B cell (primary cell): ENCODE measurements at regions not wholly inside any gene's neighbourhood (a gene's known extent, or its start where the extent isn't known, plus 50 kb on each side); places are given as distances from the start of the nearest gene placed in this dataset.

Experiments used
- ATAC-seq: fragments of 200-7000 bp; cut with Tn5 transposase; one replicate; pipeline ENCODE4 v1.10.0; 2021; ENCODE audit warnings: low read depth, mild to moderate bottlenecking, moderate number of reproducible peaks, moderate library complexity
- CTCF ChIA-PET: fragments of 350-600 bp; sonication (Branson Sonifier 250); formaldehyde crosslinking; loops from one replicate; lab custom pipeline; 2021; ENCODE audit warnings: antibody characterized with exemption, inconsistent platforms; lab: Charles Lee
- POLR2A ChIA-PET: fragments of 350-600 bp; sonication (Branson Sonifier 250); formaldehyde crosslinking; loops from one replicate; lab custom pipeline; 2021; ENCODE audit warnings: antibody characterized with exemption; lab: Charles Lee
- DNase-seq: peaks from one replicate; pipeline ENCODE4 v3.0.0; 2013
- H2AFZ ChIP-seq: 2 replicates; pipeline ENCODE4 v1.6.1; 2012; ENCODE audit warnings: mild to moderate bottlenecking, low read depth, low read length; ENCODE audit not compliant: insufficient read depth, poor library complexity, severe bottlenecking
- H3K27ac ChIP-seq, 2 donors: 1 replicate in 1 of 2; 2 replicates in 1 of 2; pipeline ENCODE4 v1.5.1; 2012 to 2013; ENCODE audit warnings: low read length in 2 of 2, mild to moderate bottlenecking in 2 of 2, moderate library complexity in 1 of 2
- H3K27me3 ChIP-seq, 4 experiments: fragments of 200-600 bp in 1 of 4; sonication (generic) in 1 of 4; replicated peaks in 1 of 4; 1 replicate in 2 of 4; 2 replicates in 2 of 4; pipeline versions ENCODE4 v1.6.1 to v1.7.0; 2013 to 2016; ENCODE audit warnings: low read length in 3 of 4, mild to moderate bottlenecking in 2 of 4, mixed read lengths in 1 of 4, moderate library complexity in 1 of 4; ENCODE audit not compliant: insufficient read depth in 4 of 4, control insufficient read depth in 3 of 4; ENCODE audit errors: control extremely low read depth in 1 of 4
- H3K36me3 ChIP-seq, 2 experiments: replicated peaks in 1 of 2; 1 replicate in 1 of 2; 2 replicates in 1 of 2; pipeline versions ENCODE4 v1.6.1 to v1.7.1; 2013; ENCODE audit warnings: low read length in 1 of 2; ENCODE audit not compliant: insufficient read depth in 2 of 2, control insufficient read depth in 1 of 2; ENCODE audit errors: control extremely low read depth in 1 of 2, extremely low read depth in 1 of 2
- H3K4me1 ChIP-seq, 2 donors: fragments of 200-600 bp in 1 of 2; sonication (generic) in 1 of 2; 1 replicate in 1 of 2; 2 replicates in 1 of 2; pipeline versions ENCODE4 v1.5.1 to v1.6.1; 2013 to 2017; ENCODE audit warnings: low read length in 2 of 2; ENCODE audit not compliant: control insufficient read depth in 2 of 2, insufficient read depth in 2 of 2
- H3K4me2 ChIP-seq: replicated peaks from 2 replicates; pipeline ENCODE3; 2012; ENCODE audit warnings: mild to moderate bottlenecking, low read depth, low read length; ENCODE audit not compliant: poor library complexity, severe bottlenecking
- H3K4me3 ChIP-seq, 5 experiments: fragments of 200-600 bp in 1 of 5; sonication (generic) in 1 of 5; 1 replicate in 3 of 5; 2 replicates in 2 of 5; pipeline versions ENCODE4 v1.5.1 to v1.7.0; 2011 to 2016; ENCODE audit warnings: low read length in 4 of 5, mild to moderate bottlenecking in 4 of 5, low read depth in 2 of 5, control low read depth in 1 of 5, moderate library complexity in 1 of 5; ENCODE audit not compliant: insufficient read depth in 1 of 5; ENCODE audit errors: control extremely low read depth in 1 of 5, extremely low read depth in 1 of 5
- H3K79me2 ChIP-seq: fragments of 200-600 bp; sonication (generic); one replicate; pipeline ENCODE4 v1.6.0; 2016; ENCODE audit warnings: low read length; ENCODE audit not compliant: control insufficient read depth, insufficient read depth
- H3K9ac ChIP-seq: fragments of 200-600 bp; sonication (generic); 2 replicates; pipeline ENCODE4 v1.6.1; 2017; ENCODE audit warnings: mild to moderate bottlenecking, low read length, moderate library complexity
- H3K9me3 ChIP-seq, 3 donors: one replicate each; pipeline versions ENCODE4 v1.6.1 to v1.7.1; 2013; ENCODE audit warnings: low read length in 2 of 3; ENCODE audit not compliant: control insufficient read depth in 2 of 3, insufficient read depth in 1 of 3; ENCODE audit errors: control extremely low read depth in 1 of 3
- H4K20me1 ChIP-seq: 2 replicates; pipeline ENCODE4 v1.6.0; 2012; ENCODE audit warnings: mild to moderate bottlenecking, low read length; ENCODE audit not compliant: insufficient read depth, control insufficient read depth, poor library complexity, severe bottlenecking
- H3K27ac Mint-ChIP-seq: one replicate; pipeline ENCODE4 v1.8.0; 2021; ENCODE audit warnings: mixed read lengths
- H3K27me3 Mint-ChIP-seq: one replicate; pipeline ENCODE4 v1.8.0; 2021; ENCODE audit warnings: mixed read lengths
- H3K4me1 Mint-ChIP-seq: one replicate; pipeline ENCODE4 v1.8.0; 2021; ENCODE audit warnings: mixed read lengths
- H3K4me3 Mint-ChIP-seq: one replicate; pipeline ENCODE4 v1.8.0; 2021; ENCODE audit warnings: mixed read lengths
- H3K9me3 Mint-ChIP-seq: one replicate; pipeline ENCODE4 v1.8.0; 2022; ENCODE audit warnings: mixed read lengths; ENCODE audit not compliant: insufficient read depth
- CTCF ChIP-seq: fragments of 200-600 bp; IDR thresholded peaks from one replicate; pipeline ENCODE4 v1.8.0; 2022; ENCODE audit warnings: antibody characterized with exemption, mild to moderate bottlenecking
- EZH2 ChIP-seq: IDR thresholded peaks from 2 replicates; pipeline ENCODE4 v1.6.1; 2012; ENCODE audit warnings: borderline replicate concordance, low read depth, mild to moderate bottlenecking, moderate library complexity, low read length; ENCODE audit not compliant: insufficient read depth, poor library complexity, severe bottlenecking
- WGBS: methylation state at CpG from one replicate; pipeline ENCODE4 v1.1.5; 2013; ENCODE audit warnings: missing lambda C conversion rate; ENCODE audit not compliant: insufficient coverage; 5-methylcytosine and 5-hydroxymethylcytosine counted together
- intact Hi-C: fragments of 100-400 bp; cut with micrococcal nuclease; formaldehyde crosslinking; loops from one replicate; pipeline ENCODE4 v1.10.0; 2022

GRCh38 chr1:118246646-118247045 lies 61.6 kb upstream of the SPAG17 start:
- TF ChIP-seq EZH2, result no peak
- H3K9me3 ChIP-seq, result no peaks in the 10 kb centered on the region
- H3K4me2 ChIP-seq, result no peak overlapping the region
- H3K4me1 ChIP-seq, result no peaks in the 10 kb centered on the region
- ChIA-PET CTCF (no interaction called here), POLR2A (no interaction called here)
- H3K79me2 ChIP-seq, result no peaks in the 10 kb centered on the region
- H3K27me3 ChIP-seq, result no peaks in the 10 kb centered on the region
- Mint-ChIP-seq H3K4me1 (no peaks in the 10 kb centered on the region), H3K4me3 (no peak overlapping the region), H3K27me3 (peaks cover 4% of the 10 kb centered on the region), H3K27ac (no peak overlapping the region), H3K9me3 (no peaks in the 10 kb centered on the region)
- H2AFZ ChIP-seq, result no peak overlapping the region
- intact Hi-C loops, result no loop called here
- H3K36me3 ChIP-seq, result no peaks in the 10 kb centered on the region
- H3K9ac ChIP-seq, result no peak overlapping the region
- ATAC-seq (no peak), DNase-seq (no peak)
- H3K27ac ChIP-seq, result no peak overlapping the region
- no peak overlapping the region for H3K4me3 ChIP-seq
- no peaks in the 10 kb centered on the region for H4K20me1 ChIP-seq

- WGBS, result 52% methylated on average over 3 of the region's 4 CpGs
- peaks cover 6% of the 10 kb centered on the region for H3K9me3 Mint-ChIP-seq
Measured at GRCh38 chr1:118244194-118244593, 59.2 kb upstream of the SPAG17 start.

More at GRCh38 chr1:118244194-118244593, 59.2 kb upstream of the SPAG17 start:
- Histone ChIP-seq H3K9me3 (peaks cover 0 to 3% (median 3%) of the 10 kb centered on the region in 3 donors), H3K4me3 (no peak overlapping the region), H3K27me3 (no peaks in the 10 kb centered on the region), H3K27ac (no peak overlapping the region), H3K79me2 (no peaks in the 10 kb centered on the region), H3K9ac (no peak overlapping the region), H3K36me3 (no peaks in the 10 kb centered on the region), H3K4me2 (no peak overlapping the region), H2AFZ (no peak overlapping the region), H4K20me1 (no peaks in the 10 kb centered on the region), H3K4me1 (no peaks in the 10 kb centered on the region)
- Mint-ChIP-seq H3K27ac (no peak overlapping the region), H3K27me3 (no peaks in the 10 kb centered on the region), H3K4me3 (no peak overlapping the region), H3K4me1 (no peaks in the 10 kb centered on the region)
- no peak for ATAC-seq
- CTCF ChIA-PET, result no interaction called here
- no peak for TF ChIP-seq CTCF
- TF ChIP-seq EZH2, result no peak
- no peak for DNase-seq
- POLR2A ChIA-PET, result no interaction called here
- intact Hi-C loops, result no loop called here
